H1 (cell line): ENCODE measurements at regions not wholly inside any gene's neighbourhood (a gene's known extent, or its start where the extent isn't known, plus 50 kb on each side); places are given as distances from the start of the nearest gene placed in this dataset.

Experiments used
- CTCF ChIA-PET: fragments of 300-600 bp; sonication (Branson Sonifier 250); formaldehyde crosslinking; loops from one replicate; lab custom pipeline; 2021; ENCODE audit not compliant: partially characterized antibody; lab: Charles Lee
- POLR2A ChIA-PET: fragments of 300-600 bp; sonication (Branson Sonifier 250); formaldehyde crosslinking; loops from one replicate; lab custom pipeline; 2021; ENCODE audit warnings: inconsistent platforms; ENCODE audit not compliant: partially characterized antibody; lab: Charles Lee
- DNase-seq, 2 experiments: peaks; one replicate each; pipeline versions ENCODE4 v3.0.0 to v3.0.0-alpha.2; 2010 to 2022; ENCODE audit warnings: low spot score in 2 of 2, low read depth in 1 of 2, mixed read lengths in 1 of 2
- FAIRE-seq: peaks from 2 replicates; lab custom pipeline; 2011; peaks lifted over from hg19 to GRCh38; lab: Jason Lieb, UNC
- H2AFZ ChIP-seq: 2 replicates; pipeline ENCODE4 v1.8.1; 2012; ENCODE audit warnings: low read length, inconsistent platforms
- H2AK5ac ChIP-seq: 2 replicates; pipeline ENCODE4 v1.6.1; 2013; ENCODE audit warnings: low read depth, low read length
- H2BK120ac ChIP-seq: replicated peaks from 2 replicates; pipeline ENCODE3; 2013; ENCODE audit warnings: low read depth, low read length, inconsistent platforms
- H2BK12ac ChIP-seq: 2 replicates; pipeline ENCODE4 v1.6.1; 2013; ENCODE audit warnings: low read depth, low read length
- H2BK15ac ChIP-seq: 2 replicates; pipeline ENCODE4 v1.6.1; 2013; ENCODE audit warnings: low read length
- H2BK20ac ChIP-seq: 2 replicates; pipeline ENCODE4 v1.6.1; 2013; ENCODE audit warnings: low read length
- H2BK5ac ChIP-seq: 2 replicates; pipeline ENCODE4 v1.6.1; 2013; ENCODE audit warnings: low read depth, low read length
- H3K14ac ChIP-seq: 2 replicates; pipeline ENCODE4 v1.6.1; 2013; ENCODE audit warnings: inconsistent platforms; ENCODE audit not compliant: insufficient read length
- H3K18ac ChIP-seq: 2 replicates; pipeline ENCODE4 v1.6.1; 2013; ENCODE audit warnings: low read length; ENCODE audit errors: extremely low read depth
- H3K23ac ChIP-seq: 2 replicates; pipeline ENCODE4 v1.6.1; 2013; ENCODE audit warnings: inconsistent platforms; ENCODE audit not compliant: insufficient read length
- H3K23me2 ChIP-seq: 2 replicates; pipeline ENCODE4 v1.6.1; 2013; ENCODE audit warnings: low read depth, low read length
- H3K27ac ChIP-seq: 2 replicates; pipeline ENCODE4 v1.6.1; 2011; ENCODE audit warnings: low read depth, low read length, inconsistent platforms
- H3K27me3 ChIP-seq, 4 experiments: replicated peaks in 1 of 4; 1 replicate in 1 of 4; 2 replicates in 3 of 4; pipeline versions ENCODE4 v1.6.1 to v1.8.1; 2011 to 2013; ENCODE audit warnings: low read length in 3 of 4, mild to moderate bottlenecking in 3 of 4, inconsistent platforms in 2 of 4, mixed read lengths in 2 of 4, moderate library complexity in 1 of 4; ENCODE audit not compliant: control insufficient read depth in 3 of 4, insufficient read depth in 3 of 4; ENCODE audit errors: extremely low read depth in 1 of 4
- H3K36me3 ChIP-seq, 4 experiments: 2 replicates each; pipeline versions ENCODE4 v1.6.1 to v1.8.1; 2011 to 2013; ENCODE audit warnings: mild to moderate bottlenecking in 4 of 4, low read length in 3 of 4, moderate library complexity in 2 of 4, control low read depth in 1 of 4, inconsistent platforms in 1 of 4; ENCODE audit not compliant: insufficient read depth in 4 of 4, control insufficient read depth in 2 of 4
- H3K4ac ChIP-seq: replicated peaks from 2 replicates; pipeline ENCODE3; 2013; ENCODE audit warnings: low read length, low read depth, mixed read lengths, inconsistent platforms; ENCODE audit not compliant: insufficient read length
- H3K4me1 ChIP-seq, 4 experiments: replicated peaks in 1 of 4; 1 replicate in 1 of 4; 2 replicates in 3 of 4; pipeline versions ENCODE4 v1.6.1 to v1.8.1; 2011 to 2013; ENCODE audit warnings: low read length in 3 of 4, inconsistent platforms in 2 of 4, mixed read lengths in 1 of 4; ENCODE audit not compliant: insufficient read depth in 4 of 4, control insufficient read depth in 3 of 4
- H3K4me2 ChIP-seq, 2 experiments: 2 replicates each; pipeline versions ENCODE4 v1.6.1 to v1.8.1; 2011 to 2013; ENCODE audit warnings: low read depth in 2 of 2, low read length in 2 of 2, control low read depth in 1 of 2, inconsistent platforms in 1 of 2, mild to moderate bottlenecking in 1 of 2; ENCODE audit not compliant: insufficient read depth in 1 of 2
- H3K4me3 ChIP-seq, 4 experiments: fragments of 200-600, 300-600 bp in 1 of 4; sonication (generic), shearing (Covaris generic), sonication (Bioruptor Twin) in 1 of 4; 2 replicates each; pipeline versions ENCODE4 v1.5.1 to v1.8.1; 2011 to 2016; ENCODE audit warnings: low read length in 4 of 4, low read depth in 3 of 4, control low read depth in 2 of 4, inconsistent platforms in 2 of 4, mild to moderate bottlenecking in 2 of 4, mixed read lengths in 1 of 4, moderate library complexity in 1 of 4; ENCODE audit not compliant: insufficient read depth in 2 of 4; ENCODE audit errors: extremely low read depth in 1 of 4
- H3K56ac ChIP-seq: replicated peaks from 2 replicates; pipeline ENCODE3; 2013; ENCODE audit warnings: low read depth, mild to moderate bottlenecking, mixed read lengths, low read length, inconsistent platforms; ENCODE audit not compliant: insufficient read length
- H3K79me1 ChIP-seq: 2 replicates; pipeline ENCODE4 v1.6.1; 2013; ENCODE audit warnings: low read depth, low read length, control low read depth
- H3K79me2 ChIP-seq, 2 experiments: 2 replicates each; pipeline versions ENCODE4 v1.6.1 to v1.8.1; 2012 to 2013; ENCODE audit warnings: low read length in 2 of 2, mild to moderate bottlenecking in 2 of 2, inconsistent platforms in 1 of 2; ENCODE audit not compliant: insufficient read depth in 2 of 2, control insufficient read depth in 1 of 2
- H3K9ac ChIP-seq, 4 experiments: replicated peaks in 1 of 4; 1 replicate in 1 of 4; 2 replicates in 3 of 4; pipeline versions ENCODE4 v1.6.1 to v1.8.1; 2011 to 2013; ENCODE audit warnings: low read depth in 3 of 4, low read length in 3 of 4, control low read depth in 2 of 4, mild to moderate bottlenecking in 2 of 4, moderate library complexity in 2 of 4, inconsistent platforms in 1 of 4; ENCODE audit errors: extremely low read depth in 1 of 4
- H3K9me3 ChIP-seq, 2 experiments: 2 replicates each; pipeline versions ENCODE4 v1.6.1 to v1.8.1; 2012 to 2013; ENCODE audit warnings: mild to moderate bottlenecking in 2 of 2, moderate library complexity in 2 of 2, control low read depth in 1 of 2, inconsistent platforms in 1 of 2, low read depth in 1 of 2, low read length in 1 of 2, mixed read lengths in 1 of 2; ENCODE audit not compliant: insufficient read depth in 2 of 2
- H4K20me1 ChIP-seq, 2 experiments: replicated peaks in 1 of 2; 2 replicates each; pipeline versions ENCODE3 to v1.8.1; 2011 to 2013; ENCODE audit warnings: inconsistent platforms in 2 of 2, low read length in 2 of 2, mild to moderate bottlenecking in 1 of 2; ENCODE audit not compliant: insufficient read depth in 2 of 2, control insufficient read depth in 1 of 2
- H4K5ac ChIP-seq: 2 replicates; pipeline ENCODE4 v1.6.1; 2013; ENCODE audit warnings: low read length, low read depth, mixed read lengths, inconsistent platforms; ENCODE audit not compliant: insufficient read length
- H4K8ac ChIP-seq: 2 replicates; pipeline ENCODE4 v1.8.0; 2013; ENCODE audit warnings: mild to moderate bottlenecking, moderate library complexity, low read length, inconsistent platforms; ENCODE audit not compliant: insufficient read depth; ENCODE audit errors: extremely low read depth
- H4K91ac ChIP-seq: replicated peaks from 2 replicates; pipeline ENCODE3; 2013; ENCODE audit warnings: low read length, mixed read lengths, inconsistent platforms; ENCODE audit not compliant: insufficient read length
- BACH1 ChIP-seq: IDR thresholded peaks from 2 replicates; pipeline ENCODE4 v1.6.1; 2012; ENCODE audit warnings: low read length, improper control_type of control experiment
- EP300 ChIP-seq, 2 experiments: IDR thresholded peaks; 1 replicate in 1 of 2; 2 replicates in 1 of 2; pipeline ENCODE4 v1.6.1; 2011 to 2012; ENCODE audit warnings: low read depth in 2 of 2, low read length in 2 of 2, mild to moderate bottlenecking in 2 of 2, borderline replicate concordance in 1 of 2, inconsistent platforms in 1 of 2, moderate library complexity in 1 of 2
- GABPA ChIP-seq: IDR thresholded peaks from 2 replicates; pipeline ENCODE4 v1.6.1; 2011; ENCODE audit warnings: mild to moderate bottlenecking, low read length, moderate library complexity, borderline replicate concordance; ENCODE audit not compliant: insufficient read depth
- JUN ChIP-seq: IDR thresholded peaks from 2 replicates; pipeline ENCODE4 v1.6.1; 2011; ENCODE audit warnings: low read depth, mild to moderate bottlenecking, improper control_type of control experiment, low read length
- PHF8 ChIP-seq: fragments of 200-600 bp; sonication (generic); conservative IDR thresholded peaks from 2 replicates; pipeline ENCODE4 v1.7.1; 2012; ENCODE audit warnings: low read depth, mild to moderate bottlenecking, inconsistent platforms, low read length, moderate library complexity
- RBBP5 ChIP-seq: IDR thresholded peaks from 2 replicates; pipeline ENCODE4 v1.7.1; 2012; ENCODE audit warnings: low read depth, mild to moderate bottlenecking, inconsistent platforms, low read length, moderate library complexity, borderline replicate concordance
- RXRA ChIP-seq: IDR thresholded peaks from 2 replicates; pipeline ENCODE4 v1.6.1; 2011; ENCODE audit warnings: low read depth, mild to moderate bottlenecking, low read length, moderate library complexity; ENCODE audit not compliant: insufficient read depth
- TAF7 ChIP-seq: optimal IDR thresholded peaks from 2 replicates; pipeline ENCODE3; 2011; ENCODE audit warnings: low read depth, mild to moderate bottlenecking, inconsistent platforms, low read length, moderate library complexity, borderline replicate concordance
- TBP ChIP-seq: IDR thresholded peaks from 2 replicates; pipeline ENCODE4 v1.6.1; 2011; ENCODE audit warnings: low read depth, low read length, improper control_type of control experiment
- WGBS, 2 experiments: shearing (Covaris generic) in 1 of 2; methylation state at CpG; one replicate each; pipeline versions ENCODE4 v1.1.6 to v1.1.7; 2013 to 2015; ENCODE audit warnings: low lambda C conversion rate in 2 of 2, mixed read lengths in 2 of 2, inconsistent platforms in 1 of 2, low coverage in 1 of 2, missing lambda C conversion rate in 1 of 2; ENCODE audit not compliant: insufficient replicate concordance in 2 of 2, insufficient coverage in 1 of 2, insufficient read length in 1 of 2; ENCODE audit errors: extremely low coverage in 1 of 2, missing lambda C conversion rate in 1 of 2; 5-methylcytosine and 5-hydroxymethylcytosine counted together
- TF ChIP-seq, protein P1 (sequence below), 3 experiments: IDR thresholded peaks; 1 replicate in 2 of 3; 2 replicates in 1 of 3; pipeline versions ENCODE4 v1.5.1 to v1.6.1; 2011; ENCODE audit warnings: low read length in 3 of 3, mild to moderate bottlenecking in 3 of 3, inconsistent platforms in 2 of 3, low read depth in 1 of 3, moderate library complexity in 1 of 3; ENCODE audit not compliant: insufficient read depth in 1 of 3; ENCODE audit errors: control extremely low read depth in 1 of 3

GRCh38 chr18:7303316-7304060 is 72.6 kb downstream of the LRRC30 start:
- Histone ChIP-seq H3K79me2 (no peaks in the 10 kb centered on the region), H3K36me3 (no peaks in the 10 kb centered on the region), H4K5ac (no peak overlapping the region), H3K23ac (no peak overlapping the region), H3K4me3 (no peak overlapping the region), H3K9me3 (peaks cover 0 to 5% of the 10 kb centered on the region in 2 experiments; a peak in 2 of 4 replicates), H3K4me1 (no peaks in the 10 kb centered on the region), H2BK120ac (no peak overlapping the region), H3K27ac (no peak overlapping the region), H2BK5ac (no peak overlapping the region), H3K18ac (no peak overlapping the region), H3K4ac (no peak overlapping the region), H3K79me1 (no peaks in the 10 kb centered on the region), H3K14ac (no peak overlapping the region), H4K20me1 (no peaks in the 10 kb centered on the region), H4K91ac (no peak overlapping the region), H3K27me3 (no peaks in the 10 kb centered on the region), H3K9ac (no peak overlapping the region), H4K8ac (no peak overlapping the region), H2BK20ac (no peak overlapping the region), H3K4me2 (no peak overlapping the region), H2AK5ac (no peak overlapping the region), H2BK12ac (no peak overlapping the region), H2AFZ (no peak overlapping the region), H2BK15ac (no peak overlapping the region), H3K56ac (no peak overlapping the region), H3K23me2 (no peaks in the 10 kb centered on the region)
- FAIRE-seq (no peak), DNase-seq (no peak)
- ChIA-PET CTCF (interaction anchor here (0.6 to 1.2 kb wide), 4 partner anchors 10 to 57 kb away, joined by 3 to 4 read pairs (median 3); no protein-coding TSS in a partner anchor), POLR2A (interaction anchor here (0.5 to 0.6 kb wide), 2 partner anchors 468 to 1409 kb away, joined by 3 read pairs; no protein-coding TSS in a partner anchor)
- WGBS, 2 experiments = 75% methylated on average over 4 of the region's 4 CpGs; no CpG with 5 or more reads in 1 of the 2 experiments
- TF ChIP-seq BACH1 (no peak), TBP (no peak), GABPA (no peak), RXRA (no peak), TAF7 (no peak), JUN (no peak), PHF8 (no peak), EP300 (IDR thresholded peaks at IDR 0.05; ENCODE audit: borderline replicate concordance in 1 of 2, low read depth in 2 of 2, low read length in 2 of 2) (no peak), RBBP5 (no peak)
- TF ChIP-seq, protein P1, sequence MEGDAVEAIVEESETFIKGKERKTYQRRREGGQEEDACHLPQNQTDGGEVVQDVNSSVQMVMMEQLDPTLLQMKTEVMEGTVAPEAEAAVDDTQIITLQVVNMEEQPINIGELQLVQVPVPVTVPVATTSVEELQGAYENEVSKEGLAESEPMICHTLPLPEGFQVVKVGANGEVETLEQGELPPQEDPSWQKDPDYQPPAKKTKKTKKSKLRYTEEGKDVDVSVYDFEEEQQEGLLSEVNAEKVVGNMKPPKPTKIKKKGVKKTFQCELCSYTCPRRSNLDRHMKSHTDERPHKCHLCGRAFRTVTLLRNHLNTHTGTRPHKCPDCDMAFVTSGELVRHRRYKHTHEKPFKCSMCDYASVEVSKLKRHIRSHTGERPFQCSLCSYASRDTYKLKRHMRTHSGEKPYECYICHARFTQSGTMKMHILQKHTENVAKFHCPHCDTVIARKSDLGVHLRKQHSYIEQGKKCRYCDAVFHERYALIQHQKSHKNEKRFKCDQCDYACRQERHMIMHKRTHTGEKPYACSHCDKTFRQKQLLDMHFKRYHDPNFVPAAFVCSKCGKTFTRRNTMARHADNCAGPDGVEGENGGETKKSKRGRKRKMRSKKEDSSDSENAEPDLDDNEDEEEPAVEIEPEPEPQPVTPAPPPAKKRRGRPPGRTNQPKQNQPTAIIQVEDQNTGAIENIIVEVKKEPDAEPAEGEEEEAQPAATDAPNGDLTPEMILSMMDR (IDR thresholded peaks at IDR 0.05; ENCODE audit: control extremely low read depth in 1 of 3, insufficient read depth in 1 of 3, low read depth in 1 of 3, low read length in 3 of 3) = no peak
